ENCODE measurements at regions not wholly inside any gene's neighbourhood (a gene's known extent, or its start where the extent isn't known, plus 50 kb on each side); places are given as distances from the start of the nearest gene placed in this dataset.

GRCh38 chr1:59032228-59032627 lies 248.4 kb upstream of the JUN start:
- TF ChIP-seq MCM2 (IDR thresholded peaks at IDR 0.05; ENCODE audit: low read depth) (no peak), ZBTB17 (CRISPR knock-in tag; IDR thresholded peaks at IDR 0.05) (no peak), HBP1 (CRISPR knock-in tag; IDR thresholded peaks at IDR 0.05) (no peak), ZNF444 (CRISPR knock-in tag; IDR thresholded peaks at IDR 0.05) (no peak), GMEB1 (CRISPR knock-in tag; IDR thresholded peaks at IDR 0.05) (no peak), NCOA6 (IDR thresholded peaks at IDR 0.05) (no peak), FOXO4 (CRISPR knock-in tag; IDR thresholded peaks at IDR 0.05) (no peak), LEF1 (IDR thresholded peaks at IDR 0.05) (no peak), SRF (CRISPR knock-in tag; IDR thresholded peaks at IDR 0.05) (no peak), PRPF4 (IDR thresholded peaks at IDR 0.05; ENCODE audit: insufficient read depth, low read depth, low read length, poor library complexity, severe bottlenecking) (no peak), ZSCAN32 (CRISPR knock-in tag; IDR thresholded peaks at IDR 0.05) (no peak), SAFB (IDR thresholded peaks at IDR 0.05; ENCODE audit: borderline replicate concordance, low read depth, low read length) (no peak)
- CTCF ChIA-PET (ENCODE audit: low intra/inter-chr PET ratio): no interaction called here
- intact Hi-C loops (cut with micrococcal nuclease): no loop called here

More at GRCh38 chr1:59032228-59032627, 248.4 kb upstream of the JUN start:
- Histone ChIP-seq H3K27ac (ENCODE audit: extremely low read depth, low read depth, low read length) (no peak overlapping the region), H4K20me1 (replicated peaks; ENCODE audit: control insufficient read depth, insufficient read depth, low read length) (no peaks in the 10 kb centered on the region), H2AFZ (ENCODE audit: low read depth, low read length) (no peak overlapping the region), H3K9ac (ENCODE audit: insufficient read depth in 1 of 2, low read depth in 2 of 2, low read length in 2 of 2) (no peak overlapping the region), H3K36me3 (ENCODE audit: control insufficient read depth, insufficient read depth, low read length) (no peaks in the 10 kb centered on the region), H3K4me1 (replicated peaks in 1 of 2; ENCODE audit: control insufficient read depth in 2 of 2, insufficient read depth in 2 of 2, low read length in 2 of 2) (no peaks in the 10 kb centered on the region), H3K9me1 (ENCODE audit: control insufficient read depth, insufficient read depth, low read length) (no peaks in the 10 kb centered on the region), H3K27me3 (ENCODE audit: control insufficient read depth in 2 of 2, insufficient read depth in 2 of 2, low read length in 2 of 2) (peaks cover 0 to 24% of the 10 kb centered on the region in 2 experiments; a peak in 3 of 5 replicates), H3K4me2 (ENCODE audit: insufficient read depth, low read length) (no peak overlapping the region), H3K79me2 (ENCODE audit: control insufficient read depth, insufficient read depth, low read length) (no peaks in the 10 kb centered on the region), H3K9me3 (replicated peaks; ENCODE audit: control insufficient read depth, insufficient read depth, low read depth, low read length) (no peaks in the 10 kb centered on the region), H3K4me3 (no peak overlapping the region)
- POLR2A ChIA-PET: interaction anchor here (0.6 to 0.7 kb wide), 3 partner anchors 12 to 17 kb away, joined by 3 to 4 read pairs (median 3); no protein-coding TSS in a partner anchor
- ATAC-seq (no peak), DNase-seq (ENCODE audit: extremely low read depth in 1 of 4, low spot score in 3 of 4) (no peak), FAIRE-seq (no peak)
- in situ Hi-C loops (cut with MboI): no loop called here
- 53% methylated on average over 2 of the region's 2 CpGs for WGBS (ENCODE audit: insufficient coverage, low coverage, missing lambda C conversion rate)
- no TSS peak for BruUV-seq (replicated peaks)
